ENCODE measurements at regions not wholly inside any gene's neighbourhood (a gene's known extent, or its start where the extent isn't known, plus 50 kb on each side); places are given as distances from the start of the nearest gene placed in this dataset.

DNA sequence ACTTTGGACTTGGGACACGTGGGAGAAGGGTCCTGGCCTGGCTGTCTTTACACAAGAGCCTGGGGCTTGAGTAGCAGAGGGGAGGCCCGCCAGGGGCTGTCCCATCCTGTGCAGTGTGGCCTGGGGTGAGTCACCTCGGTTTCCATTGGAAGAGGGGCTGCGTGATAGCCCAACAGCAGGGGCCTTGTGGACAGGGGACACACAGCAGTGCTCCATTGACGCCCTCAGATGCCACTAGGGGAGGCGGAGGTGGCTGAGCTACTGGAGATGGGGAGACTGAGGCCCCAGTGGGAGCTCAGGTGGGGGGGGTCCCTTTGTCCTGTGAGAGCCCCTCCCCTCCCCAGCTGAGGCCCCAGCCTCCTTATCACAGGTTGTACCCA, 50.0 kb upstream of the RNU6ATAC start:
- no peak for DNase-seq (ENCODE audit: low read depth)

DNA sequence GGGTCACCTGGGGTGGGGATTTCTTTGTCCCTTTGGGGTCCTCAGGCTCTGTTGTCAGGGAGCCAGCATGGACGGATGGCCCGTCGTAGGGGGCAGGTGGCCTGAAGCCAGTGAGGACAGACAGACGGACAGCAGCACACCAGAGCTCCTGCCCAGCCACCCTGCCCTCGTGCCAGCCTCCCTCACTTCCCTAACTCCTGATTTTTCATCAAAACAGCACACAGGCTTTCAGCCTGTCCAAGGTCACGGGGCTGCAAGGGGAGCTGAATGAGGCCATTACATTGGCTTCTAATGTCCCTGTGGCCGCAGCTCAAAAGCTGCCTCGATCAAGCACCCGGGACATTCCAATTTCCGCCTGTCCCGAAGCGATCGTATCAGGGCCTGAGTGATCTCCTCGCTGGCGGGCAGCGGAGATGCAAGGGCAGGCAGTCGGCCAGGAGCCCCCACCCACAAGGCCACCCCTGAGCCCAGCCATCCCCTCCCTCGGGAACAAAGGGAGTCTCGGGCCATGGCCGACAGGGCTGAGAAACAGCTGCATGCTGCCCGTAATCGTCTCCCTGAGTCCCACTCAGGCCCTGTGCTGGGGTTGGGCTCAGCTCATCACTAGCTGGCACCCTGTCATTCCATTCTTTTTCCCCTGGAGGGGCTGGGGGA, 50.5 kb upstream of the RNU6ATAC start:
- no peak for DNase-seq (ENCODE audit: low read depth)

DNA sequence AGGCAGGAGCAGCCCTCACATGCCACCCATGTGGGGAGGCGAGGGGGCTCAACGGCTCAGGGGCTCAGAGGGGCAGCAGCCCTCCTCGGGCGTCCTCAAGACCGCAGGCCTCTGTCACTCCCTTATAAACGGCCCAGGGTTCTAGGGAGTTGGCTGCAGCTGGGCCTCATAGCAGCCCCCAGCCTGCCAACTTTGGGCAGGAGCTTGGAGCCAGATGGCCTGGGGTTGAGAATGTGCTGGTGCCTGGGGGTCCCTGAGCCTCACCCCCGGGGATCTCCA, 51.0 kb upstream of the RNU6ATAC start:
- DNase-seq (ENCODE audit: low read depth), result no peak

GRCh38 chr9:134215699-134216448, 51.5 kb upstream of the RNU6ATAC start:
- no peak for DNase-seq (ENCODE audit: low read depth)

GRCh38 chr9:134216449-134216951, 52.1 kb upstream of the RNU6ATAC start:
- no peak for DNase-seq (ENCODE audit: low read depth)

GRCh38 chr9:134216961-134217360, 52.6 kb upstream of the RNU6ATAC start:
- DNase-seq (ENCODE audit: low read depth), result no peak

GRCh38 chr9:134217431-134218210, 53.3 kb upstream of the RNU6ATAC start:
- DNase-seq (ENCODE audit: low read depth), result no peak

DNA sequence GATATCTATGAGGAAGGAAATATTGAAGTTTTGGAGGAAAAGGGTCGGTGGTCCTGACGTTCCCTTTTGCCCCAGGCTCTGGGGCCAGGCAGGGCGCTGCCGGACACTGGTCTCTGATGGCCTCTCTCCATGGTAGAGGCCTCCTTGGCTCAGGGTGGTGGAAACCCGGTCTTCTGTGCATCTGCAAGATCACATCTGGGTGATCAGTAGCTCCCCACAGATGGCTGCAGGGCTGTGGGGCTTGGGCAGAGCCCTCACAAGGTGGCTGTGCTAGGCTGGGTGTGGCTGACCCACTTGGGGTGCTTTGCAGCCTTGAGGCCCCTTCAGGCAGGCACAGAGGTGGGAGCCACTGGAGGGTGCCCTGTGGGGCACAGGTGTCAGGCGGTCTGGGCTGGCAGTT, 53.9 kb upstream of the RNU6ATAC start:
- DNase-seq (ENCODE audit: low read depth), result no peak

GRCh38 chr9:134219646-134220060, 55.3 kb upstream of the RNU6ATAC start:
- DNase-seq (ENCODE audit: low read depth), result no peak

DNA sequence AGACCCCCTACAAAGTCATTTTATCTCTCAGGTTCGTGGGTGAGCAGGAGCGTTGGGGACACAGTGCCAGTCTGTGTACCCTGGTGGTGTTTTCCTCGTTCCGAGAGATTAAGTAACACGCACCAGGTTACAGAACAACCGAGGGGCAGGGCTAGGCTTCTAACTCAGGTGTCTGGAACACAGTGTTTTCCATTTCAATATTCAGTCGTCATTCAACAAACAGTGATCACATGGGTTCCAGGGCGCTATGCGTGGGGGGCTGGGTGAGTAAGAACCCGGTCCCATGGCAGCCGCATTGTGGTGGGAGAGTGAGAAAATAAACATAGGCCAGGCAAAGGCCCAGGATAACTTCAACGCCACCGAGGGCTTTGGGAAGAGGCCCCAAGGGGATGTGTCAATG, 55.9 kb upstream of the RNU6ATAC start:
- no peak for DNase-seq (ENCODE audit: low read depth)

GRCh38 chr9:134221273-134222017, 57.1 kb upstream of the RNU6ATAC start:
- DNase-seq (ENCODE audit: low read depth), result no peak

DNA sequence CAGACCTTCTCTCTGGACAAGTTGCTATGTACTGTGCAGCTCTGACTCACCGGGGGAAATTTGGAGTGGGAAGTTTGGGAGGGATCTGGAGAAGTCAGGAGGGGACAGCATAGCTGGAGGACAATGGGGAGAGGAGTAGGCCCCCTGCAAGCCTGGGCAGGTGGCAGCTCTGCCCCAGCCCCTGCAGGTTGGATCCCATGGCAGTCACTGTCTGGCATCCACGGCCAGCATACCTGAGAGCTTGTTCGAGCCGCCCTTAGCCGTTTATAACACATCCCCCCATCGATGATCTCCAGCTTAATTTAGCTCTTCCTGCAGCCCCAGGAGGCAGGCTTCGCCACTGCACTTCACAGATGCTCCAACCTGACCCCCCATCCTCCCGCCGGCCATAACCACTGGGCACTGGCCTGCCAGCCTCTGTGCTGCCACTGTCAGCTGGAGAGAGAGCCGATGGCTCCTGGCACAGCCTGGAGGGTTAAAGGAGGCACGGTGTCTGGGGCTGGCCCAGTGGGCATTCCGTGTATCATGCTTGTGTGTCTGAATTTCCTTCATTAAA, 57.7 kb upstream of the RNU6ATAC start:
- DNase-seq (ENCODE audit: low read depth), result no peak

GRCh38 chr9:134223091-134223490, 58.7 kb upstream of the RNU6ATAC start:
- DNase-seq (ENCODE audit: low read depth), result no peak

- DNase-seq (ENCODE audit: low read depth), result no peak
These were observed 59.3 kb upstream of the RNU6ATAC start for GRCh38 chr9:134223591-134224122.

DNA sequence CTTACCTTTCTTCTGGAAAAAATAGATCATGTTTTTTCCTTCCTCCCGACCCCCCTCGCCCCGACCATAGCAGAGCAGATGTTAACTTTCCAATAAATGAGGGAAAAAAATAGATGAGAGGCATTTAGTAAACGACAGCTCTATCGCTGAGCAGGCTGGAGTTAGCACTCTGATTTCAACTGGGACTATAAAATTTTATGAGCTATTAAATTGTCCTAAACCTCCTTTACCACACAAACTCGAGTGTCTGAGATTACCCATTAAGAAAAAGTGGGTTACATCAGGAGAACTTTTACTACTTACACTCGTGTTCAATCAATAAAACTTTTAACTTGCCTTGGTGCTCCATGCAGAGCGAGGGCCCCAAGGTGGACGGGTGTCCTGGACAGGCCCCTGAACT, 59.8 kb upstream of the RNU6ATAC start:
- DNase-seq (ENCODE audit: low read depth), result no peak

DNA sequence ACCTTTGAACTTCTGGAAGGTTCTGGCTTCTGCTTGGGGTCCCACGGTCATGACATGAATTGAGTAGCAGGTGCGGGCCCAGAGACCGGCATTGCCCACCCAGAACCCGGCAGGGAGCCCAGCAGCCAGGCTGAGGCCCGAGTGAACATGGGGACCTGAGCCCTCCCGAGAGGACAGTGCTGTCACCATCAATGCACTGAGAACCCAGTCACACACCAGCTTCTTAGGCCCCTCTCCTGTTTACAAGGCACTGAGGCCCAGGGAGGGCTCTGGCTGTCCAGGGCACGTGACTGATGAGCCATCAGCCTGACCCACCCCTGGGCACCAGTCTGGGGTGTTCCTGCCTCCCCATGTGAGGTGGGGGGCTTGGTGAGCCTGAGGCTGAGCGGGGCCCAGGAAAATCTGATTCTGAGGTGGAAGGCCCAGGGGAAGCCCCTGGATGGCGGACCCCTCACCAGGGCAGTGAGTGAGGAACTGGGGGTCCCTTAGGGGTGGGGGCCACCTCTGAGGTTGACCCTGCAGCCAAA, 60.3 kb upstream of the RNU6ATAC start:
- no peak for DNase-seq (ENCODE audit: low read depth)

- DNase-seq (ENCODE audit: low read depth), result no peak
These were observed 60.8 kb upstream of the RNU6ATAC start for GRCh38 chr9:134225186-134225585.

DNA sequence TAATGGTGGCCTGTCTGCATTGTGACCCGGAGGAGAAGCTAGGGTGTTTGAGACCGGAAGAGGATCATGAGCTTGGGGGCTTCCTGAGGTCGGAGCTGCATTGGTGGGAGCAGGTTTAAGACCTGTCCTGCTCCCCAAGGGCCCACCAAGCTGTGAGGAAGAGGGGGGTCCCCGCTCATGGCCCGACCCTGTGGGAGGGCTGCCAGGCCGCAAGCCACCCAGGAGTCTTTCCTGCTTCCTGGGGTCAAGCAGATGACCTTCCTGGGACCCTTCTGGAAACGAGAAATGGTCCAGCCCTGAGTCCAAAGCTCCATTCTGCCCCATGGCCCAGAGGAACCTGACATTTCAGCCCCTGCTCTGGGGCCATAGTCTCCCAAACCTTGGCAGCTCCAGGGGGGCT, 61.5 kb upstream of the RNU6ATAC start:
- no peak for DNase-seq (ENCODE audit: low read depth)

- no peak for DNase-seq (ENCODE audit: low read depth)
These were observed 62.0 kb upstream of the RNU6ATAC start for GRCh38 chr9:134226221-134226930.

GRCh38 chr9:134227451-134228411, 63.4 kb upstream of the RNU6ATAC start:
- no peak for DNase-seq (ENCODE audit: low read depth)
